Type B pancreatic cell (in vitro differentiated cells): ENCODE measurements at regions not wholly inside any gene's neighbourhood (a gene's known extent, or its start where the extent isn't known, plus 50 kb on each side); places are given as distances from the start of the nearest gene placed in this dataset.

Experiments
- DNase-seq: peaks from one replicate; pipeline ENCODE4 v3.0.0; 2021; ENCODE audit warnings: mixed read lengths; ENCODE audit not compliant: unreplicated experiment; ENCODE audit errors: extremely low spot score
- H3K27ac Mint-ChIP-seq: 2 replicates; pipeline ENCODE4 v1.8.0; 2021; ENCODE audit warnings: mild to moderate bottlenecking, mixed read lengths
- H3K27me3 Mint-ChIP-seq: 2 replicates; pipeline ENCODE4 v1.8.0; 2021; ENCODE audit warnings: mixed read lengths
- H3K36me3 Mint-ChIP-seq: 2 replicates; pipeline ENCODE4 v1.8.0; 2021; ENCODE audit warnings: mixed read lengths
- H3K4me1 Mint-ChIP-seq: one replicate; pipeline ENCODE4 v1.8.0; 2021; ENCODE audit warnings: mixed read lengths; ENCODE audit not compliant: unreplicated experiment
- H3K4me3 Mint-ChIP-seq: 2 replicates; pipeline ENCODE4 v1.8.0; 2021; ENCODE audit warnings: mild to moderate bottlenecking, mixed read lengths
- H3K9me3 Mint-ChIP-seq: 2 replicates; pipeline ENCODE4 v1.8.0; 2021; ENCODE audit warnings: mixed read lengths
- CTCF ChIP-seq: fragments of 200-600 bp; sonication (generic); conservative IDR thresholded peaks from 2 replicates; pipeline ENCODE4 v1.5.0; 2021; ENCODE audit warnings: antibody characterized with exemption, mild to moderate bottlenecking

GRCh38 chr3:84184937-84185336 lies 773.9 kb upstream of the CADM2 start:
- H3K27me3 Mint-ChIP-seq, result no peaks in the 10 kb centered on the region
- H3K4me3 Mint-ChIP-seq, result no peak overlapping the region
- no peaks in the 10 kb centered on the region for H3K9me3 Mint-ChIP-seq
- DNase-seq, result no peak
- no peak overlapping the region for H3K27ac Mint-ChIP-seq
- TF ChIP-seq CTCF, result no peak
- no peaks in the 10 kb centered on the region for H3K36me3 Mint-ChIP-seq
- H3K4me1 Mint-ChIP-seq, result no peaks in the 10 kb centered on the region

GRCh38 chr3:84194029-84194428 lies 764.8 kb upstream of the CADM2 start:
- H3K4me3 Mint-ChIP-seq, result no peak overlapping the region
- H3K9me3 Mint-ChIP-seq, result no peaks in the 10 kb centered on the region
- H3K36me3 Mint-ChIP-seq, result no peaks in the 10 kb centered on the region
- TF ChIP-seq CTCF, result no peak
- H3K27ac Mint-ChIP-seq, result no peak overlapping the region
- no peaks in the 10 kb centered on the region for H3K4me1 Mint-ChIP-seq
- no peak for DNase-seq
- no peaks in the 10 kb centered on the region for H3K27me3 Mint-ChIP-seq

GRCh38 chr3:84209474-84209873 lies 749.3 kb upstream of the CADM2 start:
- Mint-ChIP-seq H3K4me1 (no peaks in the 10 kb centered on the region), H3K27me3 (no peaks in the 10 kb centered on the region), H3K4me3 (no peak overlapping the region), H3K36me3 (no peaks in the 10 kb centered on the region), H3K27ac (no peak overlapping the region), H3K9me3 (no peaks in the 10 kb centered on the region)
- DNase-seq, result no peak
- TF ChIP-seq CTCF, result no peak

GRCh38 chr3:84223512-84223911 lies 735.3 kb upstream of the CADM2 start:
- Mint-ChIP-seq H3K9me3 (peaks cover 8% of the 10 kb centered on the region), H3K27me3 (no peaks in the 10 kb centered on the region), H3K36me3 (no peaks in the 10 kb centered on the region), H3K4me1 (no peaks in the 10 kb centered on the region), H3K4me3 (no peak overlapping the region), H3K27ac (no peak overlapping the region)
- no peak for TF ChIP-seq CTCF
- DNase-seq, result no peak

GRCh38 chr3:84224262-84224661 lies 734.5 kb upstream of the CADM2 start:
- Mint-ChIP-seq H3K9me3 (peaks cover 8% of the 10 kb centered on the region), H3K4me1 (no peaks in the 10 kb centered on the region), H3K36me3 (no peaks in the 10 kb centered on the region), H3K4me3 (no peak overlapping the region), H3K27ac (no peak overlapping the region), H3K27me3 (no peaks in the 10 kb centered on the region)
- DNase-seq, result no peak
- TF ChIP-seq CTCF, result no peak

- no peak for TF ChIP-seq CTCF
- no peak for DNase-seq
- H3K9me3 Mint-ChIP-seq, result no peaks in the 10 kb centered on the region
- H3K27me3 Mint-ChIP-seq, result no peaks in the 10 kb centered on the region
- H3K27ac Mint-ChIP-seq, result no peak overlapping the region
- H3K4me1 Mint-ChIP-seq, result no peaks in the 10 kb centered on the region
- no peaks in the 10 kb centered on the region for H3K36me3 Mint-ChIP-seq
- H3K4me3 Mint-ChIP-seq, result no peak overlapping the region
These were observed 722.5 kb upstream of the CADM2 start for GRCh38 chr3:84236261-84236660.
